ENCODE measurements at regions not wholly inside any gene's neighbourhood (a gene's known extent, or its start where the extent isn't known, plus 50 kb on each side); places are given as distances from the start of the nearest gene placed in this dataset.

DNA sequence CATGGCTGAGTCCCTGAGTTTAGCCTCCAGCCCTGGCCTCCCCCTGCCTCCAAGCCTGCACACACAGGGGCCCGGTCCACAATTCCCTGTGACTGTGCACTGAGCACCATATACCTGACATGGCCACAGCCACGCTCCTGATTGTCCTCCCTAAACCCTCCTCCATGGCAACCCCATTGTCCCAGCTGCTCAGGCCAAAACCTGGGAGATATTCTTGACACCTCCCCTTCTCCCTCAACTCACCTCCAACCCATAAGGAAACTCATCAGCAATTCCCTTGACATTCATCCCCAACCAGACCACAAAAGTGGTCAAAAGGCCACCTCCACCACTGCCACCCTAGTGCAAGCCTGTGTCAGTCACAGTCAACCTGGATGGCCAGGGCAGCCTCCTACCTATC, 107.5 kb upstream of the MVB12B start:
- dilution Hi-C loops (cut with MboI; ENCODE audit: extremely low pct_ligation_motif_present, low sequenced_read_pairs) (no loop called here), intact Hi-C loops (cut with micrococcal nuclease) (no loop called here)
- FAIRE-seq (no peak), DNase-seq (ENCODE audit: low read depth, low spot score) (no peak)
- Histone ChIP-seq H3K27me3 (ENCODE audit: control insufficient read depth in 2 of 2, insufficient read depth in 2 of 2, low read length in 2 of 2) (peaks cover 24 to 31% of the 10 kb centered on the region in 2 experiments), H3K4me3 (replicated peaks in 1 of 3; ENCODE audit: insufficient read depth in 1 of 3, low read depth in 1 of 3, low read length in 3 of 3) (no peak overlapping the region), H4K20me1 (replicated peaks; ENCODE audit: control insufficient read depth, extremely low read depth, insufficient read depth, low read length) (no peaks in the 10 kb centered on the region), H3K4me1 (ENCODE audit: control insufficient read depth, extremely low read depth, insufficient read depth, low read length) (no peaks in the 10 kb centered on the region), H3K36me3 (ENCODE audit: control insufficient read depth in 2 of 2, extremely low read depth in 1 of 2, insufficient read depth in 2 of 2, low read length in 2 of 2) (no peaks in the 10 kb centered on the region), H3K4me2 (ENCODE audit: insufficient read depth, low read length) (no peak overlapping the region), H3K9ac (replicated peaks; ENCODE audit: extremely low read depth, insufficient read depth, low read length) (no peak overlapping the region), H3K9me3 (replicated peaks; ENCODE audit: control insufficient read depth, insufficient read depth, low read length) (no peaks in the 10 kb centered on the region), H3K27ac (ENCODE audit: insufficient read depth, low read depth, low read length) (no peak overlapping the region), H3K79me2 (ENCODE audit: control insufficient read depth, insufficient read depth, low read length) (no peaks in the 10 kb centered on the region), H3K9me1 (replicated peaks; ENCODE audit: control insufficient read depth, extremely low read depth, insufficient read depth, low read length) (no peaks in the 10 kb centered on the region), H2AFZ (ENCODE audit: low read depth, low read length) (no peak overlapping the region)
- TF ChIP-seq GATA2 (IDR thresholded peaks at IDR 0.05; ENCODE audit: insufficient read depth, insufficient read length, low read depth, low read length) (no peak), JUN (IDR thresholded peaks at IDR 0.05; ENCODE audit: borderline replicate concordance, insufficient read depth, insufficient read length, low read depth) (no peak), POLR2A (IDR thresholded peaks at IDR 0.05; ENCODE audit: low read depth, low read length) (no peak), EZH2 (IDR thresholded peaks at IDR 0.05; ENCODE audit: borderline replicate concordance, low read depth, low read length, severe bottlenecking) (no peak), FOS (IDR thresholded peaks at IDR 0.05; ENCODE audit: borderline replicate concordance, insufficient read depth, low read length) (no peak), MYC (IDR thresholded peaks at IDR 0.05; ENCODE audit: low read depth, low read length) (no peak)
- TF ChIP-seq, protein P1, sequence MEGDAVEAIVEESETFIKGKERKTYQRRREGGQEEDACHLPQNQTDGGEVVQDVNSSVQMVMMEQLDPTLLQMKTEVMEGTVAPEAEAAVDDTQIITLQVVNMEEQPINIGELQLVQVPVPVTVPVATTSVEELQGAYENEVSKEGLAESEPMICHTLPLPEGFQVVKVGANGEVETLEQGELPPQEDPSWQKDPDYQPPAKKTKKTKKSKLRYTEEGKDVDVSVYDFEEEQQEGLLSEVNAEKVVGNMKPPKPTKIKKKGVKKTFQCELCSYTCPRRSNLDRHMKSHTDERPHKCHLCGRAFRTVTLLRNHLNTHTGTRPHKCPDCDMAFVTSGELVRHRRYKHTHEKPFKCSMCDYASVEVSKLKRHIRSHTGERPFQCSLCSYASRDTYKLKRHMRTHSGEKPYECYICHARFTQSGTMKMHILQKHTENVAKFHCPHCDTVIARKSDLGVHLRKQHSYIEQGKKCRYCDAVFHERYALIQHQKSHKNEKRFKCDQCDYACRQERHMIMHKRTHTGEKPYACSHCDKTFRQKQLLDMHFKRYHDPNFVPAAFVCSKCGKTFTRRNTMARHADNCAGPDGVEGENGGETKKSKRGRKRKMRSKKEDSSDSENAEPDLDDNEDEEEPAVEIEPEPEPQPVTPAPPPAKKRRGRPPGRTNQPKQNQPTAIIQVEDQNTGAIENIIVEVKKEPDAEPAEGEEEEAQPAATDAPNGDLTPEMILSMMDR (IDR thresholded peaks at IDR 0.05; ENCODE audit: extremely low read depth in 1 of 2, insufficient read depth in 1 of 2, low read depth in 1 of 2, low read length in 2 of 2), result no peak
- BruUV-seq (replicated peaks), result no TSS peak
- ChIA-PET CTCF (no interaction called here), POLR2A (no interaction called here)

GRCh38 chr9:126219648-126220063, 107.0 kb upstream of the MVB12B start:
- ChIA-PET CTCF (no interaction called here), POLR2A (no interaction called here)
- Histone ChIP-seq H3K27me3 (ENCODE audit: control insufficient read depth in 2 of 2, insufficient read depth in 2 of 2, low read length in 2 of 2) (peaks cover 27 to 31% of the 10 kb centered on the region in 2 experiments), H3K4me3 (replicated peaks in 1 of 3; ENCODE audit: insufficient read depth in 1 of 3, low read depth in 1 of 3, low read length in 3 of 3) (no peak overlapping the region), H3K9me1 (replicated peaks; ENCODE audit: control insufficient read depth, extremely low read depth, insufficient read depth, low read length) (no peaks in the 10 kb centered on the region), H4K20me1 (replicated peaks; ENCODE audit: control insufficient read depth, extremely low read depth, insufficient read depth, low read length) (no peaks in the 10 kb centered on the region), H2AFZ (ENCODE audit: low read depth, low read length) (no peak overlapping the region), H3K36me3 (ENCODE audit: control insufficient read depth in 2 of 2, extremely low read depth in 1 of 2, insufficient read depth in 2 of 2, low read length in 2 of 2) (no peaks in the 10 kb centered on the region), H3K9ac (replicated peaks; ENCODE audit: extremely low read depth, insufficient read depth, low read length) (no peak overlapping the region), H3K9me3 (replicated peaks; ENCODE audit: control insufficient read depth, insufficient read depth, low read length) (no peaks in the 10 kb centered on the region), H3K79me2 (ENCODE audit: control insufficient read depth, insufficient read depth, low read length) (no peaks in the 10 kb centered on the region), H3K27ac (ENCODE audit: insufficient read depth, low read depth, low read length) (no peak overlapping the region), H3K4me1 (ENCODE audit: control insufficient read depth, extremely low read depth, insufficient read depth, low read length) (no peaks in the 10 kb centered on the region), H3K4me2 (ENCODE audit: insufficient read depth, low read length) (no peak overlapping the region)
- dilution Hi-C loops (cut with MboI; ENCODE audit: extremely low pct_ligation_motif_present, low sequenced_read_pairs), result no loop called here
- DNase-seq (ENCODE audit: low read depth, low spot score) (no peak), FAIRE-seq (no peak)
- intact Hi-C loops (cut with micrococcal nuclease), result no loop called here
- BruUV-seq (replicated peaks), result no TSS peak
- TF ChIP-seq EZH2 (IDR thresholded peaks at IDR 0.05; ENCODE audit: borderline replicate concordance, low read depth, low read length, severe bottlenecking), result no peak

Data from endothelial cell of umbilical vein (primary cell).